NT2/D1 (cell line): ENCODE measurements at regions not wholly inside any gene's neighbourhood (a gene's known extent, or its start where the extent isn't known, plus 50 kb on each side); places are given as distances from the start of the nearest gene placed in this dataset.

Source experiments
- DNase-seq: peaks from one replicate; pipeline ENCODE4 v3.0.0-alpha.2; 2011; ENCODE audit warnings: low read depth, low spot score
- H3K27me3 ChIP-seq: 2 replicates; pipeline ENCODE4 v1.6.0; 2011; ENCODE audit warnings: mild to moderate bottlenecking; ENCODE audit not compliant: insufficient read length, insufficient read depth
- H3K36me3 ChIP-seq: 2 replicates; pipeline ENCODE4 v1.6.1; 2011; ENCODE audit warnings: mild to moderate bottlenecking, low read length, mixed read lengths; ENCODE audit not compliant: insufficient read depth, insufficient read length
- H3K4me1 ChIP-seq: 2 replicates; pipeline ENCODE4 v1.5.1; 2011; ENCODE audit not compliant: insufficient read depth, insufficient read length
- H3K4me3 ChIP-seq: 2 replicates; pipeline ENCODE4 v1.5.1; 2011; ENCODE audit warnings: low read depth; ENCODE audit not compliant: insufficient read length
- H3K9ac ChIP-seq: 2 replicates; pipeline ENCODE4 v1.6.0; 2011; ENCODE audit warnings: low read depth; ENCODE audit not compliant: insufficient read length
- H3K9me3 ChIP-seq: 2 replicates; pipeline ENCODE4 v1.5.1; 2011; ENCODE audit warnings: mild to moderate bottlenecking, low read length; ENCODE audit not compliant: insufficient read depth
- SUZ12 ChIP-seq: IDR thresholded peaks from 2 replicates; pipeline ENCODE4 v1.6.1; 2011; ENCODE audit not compliant: insufficient read length, insufficient read depth; ENCODE audit errors: extremely low read depth
- YY1 ChIP-seq: IDR thresholded peaks from 2 replicates; pipeline ENCODE4 v1.6.1; 2011; ENCODE audit not compliant: insufficient read length, insufficient read depth
- ZNF274 ChIP-seq: IDR thresholded peaks from 2 replicates; pipeline ENCODE4 v1.6.1; 2011; ENCODE audit warnings: mild to moderate bottlenecking, low read depth, low read length

DNA sequence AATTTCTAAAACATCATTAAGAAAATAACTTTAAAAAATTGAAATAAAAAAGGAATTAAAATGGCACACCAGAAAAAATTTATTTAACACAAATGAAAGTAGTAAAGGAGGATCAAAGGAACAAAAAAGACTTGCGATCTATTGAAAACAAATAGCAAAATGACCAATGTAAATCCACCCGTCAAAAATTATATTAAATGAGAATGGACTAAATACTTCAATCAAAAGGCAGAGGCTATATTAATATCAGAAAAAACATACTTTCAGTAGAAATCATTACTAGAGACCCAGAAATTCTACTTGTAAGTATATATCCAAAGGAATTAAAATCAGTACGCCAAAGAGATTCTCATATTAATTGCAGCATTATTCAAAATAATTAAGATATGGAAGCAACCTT is 293.1 kb upstream of the SOX4 start:
- H3K4me1 ChIP-seq = no peaks in the 10 kb centered on the region
- no peak overlapping the region for H3K4me3 ChIP-seq
- DNase-seq = no peak
- TF ChIP-seq ZNF274 = no peak
- no peak for TF ChIP-seq YY1
- TF ChIP-seq SUZ12 = no peak
- peaks cover 13% of the 10 kb centered on the region; the same call in 1 of the 2 replicates for H3K9me3 ChIP-seq
- no peaks in the 10 kb centered on the region for H3K27me3 ChIP-seq
- H3K9ac ChIP-seq = no peak overlapping the region
- H3K36me3 ChIP-seq = no peaks in the 10 kb centered on the region

DNA sequence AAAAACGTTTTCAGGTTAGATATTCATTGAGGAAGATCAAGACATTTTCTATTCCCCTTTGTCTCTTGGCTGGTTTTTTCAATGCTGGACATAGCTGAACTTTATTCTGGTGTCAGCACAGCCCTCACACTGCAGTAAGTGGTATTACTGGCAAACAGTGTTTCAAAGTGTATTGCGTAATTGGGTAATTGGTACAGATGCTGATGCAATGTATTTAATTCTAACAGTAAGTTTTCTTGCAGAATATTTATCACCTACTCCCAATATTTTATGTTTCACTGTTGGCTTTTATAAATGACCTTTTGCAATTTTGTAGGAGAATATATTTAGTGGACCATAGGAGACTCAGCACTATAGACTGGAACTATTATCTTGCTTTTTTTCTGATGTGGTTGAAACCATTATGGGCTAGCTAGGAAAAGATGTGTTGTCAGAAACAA is 287.6 kb upstream of the SOX4 start:
- DNase-seq = no peak
- no peak overlapping the region for H3K9ac ChIP-seq
- TF ChIP-seq YY1 (no peak), ZNF274 (no peak), SUZ12 (no peak)

DNA sequence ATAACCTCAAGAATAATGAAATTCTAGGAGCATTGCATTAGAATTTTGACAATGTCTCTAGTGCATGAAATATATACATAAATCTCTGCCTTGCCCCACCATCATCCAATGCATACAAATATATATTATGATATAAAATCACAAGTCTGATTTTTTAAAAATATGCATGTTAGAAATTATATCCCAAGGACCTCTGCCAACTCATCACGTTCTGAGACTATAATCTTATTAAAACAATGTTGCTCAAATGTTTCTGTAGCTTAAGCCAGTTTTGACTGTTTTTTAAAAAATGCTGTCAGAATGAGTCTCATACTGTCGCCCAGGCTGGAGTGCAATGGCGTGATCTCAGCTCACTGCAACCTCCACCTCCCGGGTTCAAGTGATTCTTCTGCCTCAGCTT is 287.0 kb upstream of the SOX4 start:
- Histone ChIP-seq H3K9me3 (peaks cover 13% of the 10 kb centered on the region; the same call in 1 of the 2 replicates), H3K36me3 (no peaks in the 10 kb centered on the region), H3K9ac (no peak overlapping the region), H3K4me3 (no peak overlapping the region), H3K4me1 (no peaks in the 10 kb centered on the region), H3K27me3 (no peaks in the 10 kb centered on the region)
- DNase-seq = no peak
- TF ChIP-seq ZNF274 (no peak), SUZ12 (no peak), YY1 (no peak)

More for the DNA sequence above, 287.6 kb upstream of the SOX4 start:
- H3K4me1 ChIP-seq = no peaks in the 10 kb centered on the region
- no peaks in the 10 kb centered on the region for H3K27me3 ChIP-seq
- no peaks in the 10 kb centered on the region for H3K36me3 ChIP-seq
- no peak overlapping the region for H3K4me3 ChIP-seq
- H3K9me3 ChIP-seq = peaks cover 13% of the 10 kb centered on the region; the same call in 1 of the 2 replicates

- Histone ChIP-seq H3K9me3 (no peaks in the 10 kb centered on the region), H3K36me3 (no peaks in the 10 kb centered on the region), H3K27me3 (no peaks in the 10 kb centered on the region), H3K4me3 (no peak overlapping the region), H3K9ac (no peak overlapping the region), H3K4me1 (no peaks in the 10 kb centered on the region)
- no peak for TF ChIP-seq YY1
- TF ChIP-seq SUZ12 = no peak
- no peak for TF ChIP-seq ZNF274
- no peak for DNase-seq
Observed at GRCh38 chr6:21309807-21310221, 283.7 kb upstream of the SOX4 start.

DNA sequence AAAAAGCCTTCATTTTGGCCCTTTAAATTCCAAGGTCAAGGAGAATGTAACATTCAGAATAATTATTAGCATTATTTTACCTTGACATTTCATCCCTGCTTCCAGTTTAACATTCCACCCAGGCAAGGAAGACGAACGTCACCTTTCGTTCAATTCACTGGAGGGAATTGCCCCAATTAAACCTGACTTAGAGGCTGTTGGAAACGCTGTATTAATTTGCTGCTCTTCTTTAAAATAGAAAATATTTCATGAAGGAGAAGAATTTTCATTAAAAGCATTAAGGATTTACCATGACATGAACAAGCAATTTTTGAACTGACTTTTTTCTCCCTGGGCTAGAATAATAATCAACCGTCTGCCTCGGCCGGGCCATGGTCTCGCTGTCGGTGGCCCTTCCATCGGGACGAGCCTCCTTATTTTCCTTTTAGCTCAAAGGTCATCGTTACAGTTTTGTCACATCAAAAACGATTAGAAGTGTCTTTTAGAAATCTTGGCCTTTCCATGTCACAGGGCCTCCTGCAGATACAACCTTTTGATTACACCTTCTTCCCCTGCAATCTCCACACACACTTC is 282.9 kb upstream of the SOX4 start:
- no peak overlapping the region for H3K9ac ChIP-seq
- no peak for DNase-seq
- no peaks in the 10 kb centered on the region for H3K4me1 ChIP-seq
- no peak overlapping the region for H3K4me3 ChIP-seq
- no peaks in the 10 kb centered on the region for H3K27me3 ChIP-seq
- no peaks in the 10 kb centered on the region for H3K9me3 ChIP-seq
- no peaks in the 10 kb centered on the region for H3K36me3 ChIP-seq
- TF ChIP-seq SUZ12 = no peak
- no peak for TF ChIP-seq ZNF274
- TF ChIP-seq YY1 = no peak

DNA sequence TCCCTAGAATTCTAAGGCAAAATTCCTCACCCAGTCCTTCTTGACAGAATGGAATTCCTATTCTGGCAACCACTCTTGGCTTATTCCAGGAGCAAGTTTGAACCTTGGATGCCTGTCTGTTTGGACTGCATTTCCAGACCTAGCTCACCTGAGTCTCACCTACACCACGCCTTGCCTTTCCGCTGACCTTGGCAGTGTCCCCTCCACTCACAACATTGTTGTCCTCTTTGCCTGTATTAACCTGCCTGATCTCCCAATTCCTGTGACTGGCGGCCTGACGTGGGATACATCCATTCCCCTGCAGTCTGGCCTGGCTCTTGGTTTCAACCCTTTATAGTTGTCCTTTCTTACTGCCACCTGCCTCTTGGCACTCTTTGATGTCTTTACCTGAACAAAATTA is 281.4 kb upstream of the SOX4 start:
- Histone ChIP-seq H3K36me3 (no peaks in the 10 kb centered on the region), H3K4me1 (no peaks in the 10 kb centered on the region), H3K4me3 (no peak overlapping the region), H3K9ac (no peak overlapping the region), H3K27me3 (no peaks in the 10 kb centered on the region), H3K9me3 (no peaks in the 10 kb centered on the region)
- TF ChIP-seq YY1 (no peak), SUZ12 (no peak), ZNF274 (no peak)
- no peak for DNase-seq

GRCh38 chr6:21317642-21318041 is 275.9 kb upstream of the SOX4 start:
- TF ChIP-seq YY1 = no peak
- TF ChIP-seq ZNF274 = no peak
- TF ChIP-seq SUZ12 = no peak
- no peaks in the 10 kb centered on the region for H3K4me1 ChIP-seq

More at GRCh38 chr6:21317642-21318041, 275.9 kb upstream of the SOX4 start:
- Histone ChIP-seq H3K9ac (no peak overlapping the region), H3K27me3 (no peaks in the 10 kb centered on the region), H3K4me3 (no peak overlapping the region), H3K36me3 (no peaks in the 10 kb centered on the region), H3K9me3 (no peaks in the 10 kb centered on the region)
- DNase-seq = no peak
